GM21367 (cell line): ENCODE measurements at regions not wholly inside any gene's neighbourhood (a gene's known extent, or its start where the extent isn't known, plus 50 kb on each side); places are given as distances from the start of the nearest gene placed in this dataset.

Experiments
- ATAC-seq: cut with Tn5 transposase; IDR thresholded peaks from one replicate; pipeline ENCODE4 v1.9.1; 2021; ENCODE audit not compliant: unreplicated experiment

- ATAC-seq = no peak
Observed at GRCh38 chr6:98514796-98515195, 319.6 kb upstream of the POU3F2 start.

GRCh38 chr6:98516206-98516605 lies 318.2 kb upstream of the POU3F2 start:
- ATAC-seq = no peak

- no peak for ATAC-seq
Observed at GRCh38 chr6:98516866-98517265, 317.5 kb upstream of the POU3F2 start.

GRCh38 chr6:98525860-98526259 lies 308.5 kb upstream of the POU3F2 start:
- ATAC-seq = no peak

GRCh38 chr6:98526465-98526864 lies 307.9 kb upstream of the POU3F2 start:
- ATAC-seq = no peak

GRCh38 chr6:98529364-98529763 lies 305.0 kb upstream of the POU3F2 start:
- no peak for ATAC-seq

- no peak for ATAC-seq
Observed at GRCh38 chr6:98530732-98531131, 303.6 kb upstream of the POU3F2 start.

GRCh38 chr6:98532004-98532403 lies 302.4 kb upstream of the POU3F2 start:
- ATAC-seq = no peak

GRCh38 chr6:98539741-98540140 lies 294.6 kb upstream of the POU3F2 start:
- peak; percentile 75 for ATAC-seq

GRCh38 chr6:98546376-98546775 lies 288.0 kb upstream of the POU3F2 start:
- no peak for ATAC-seq

GRCh38 chr6:98547151-98547550 lies 287.2 kb upstream of the POU3F2 start:
- ATAC-seq = no peak

GRCh38 chr6:98547634-98548033 lies 286.7 kb upstream of the POU3F2 start:
- ATAC-seq = no peak

GRCh38 chr6:98548301-98548700 lies 286.1 kb upstream of the POU3F2 start:
- ATAC-seq = no peak

- ATAC-seq = no peak
Observed at GRCh38 chr6:98560418-98560817, 274.0 kb upstream of the POU3F2 start.

- ATAC-seq = no peak
Observed at GRCh38 chr6:98560841-98561240, 273.5 kb upstream of the POU3F2 start.

GRCh38 chr6:98566126-98566525 lies 268.2 kb upstream of the POU3F2 start:
- no peak for ATAC-seq

GRCh38 chr6:98572579-98572978 lies 261.8 kb upstream of the POU3F2 start:
- ATAC-seq = no peak

GRCh38 chr6:98574984-98575383 lies 259.4 kb upstream of the POU3F2 start:
- ATAC-seq = no peak

- ATAC-seq = no peak
Observed at GRCh38 chr6:98576791-98577190, 257.6 kb upstream of the POU3F2 start.

- ATAC-seq = no peak
Observed at GRCh38 chr6:98578016-98578415, 256.4 kb upstream of the POU3F2 start.

- no peak for ATAC-seq
Observed at GRCh38 chr6:98579079-98579478, 255.3 kb upstream of the POU3F2 start.

- ATAC-seq = no peak
Observed at GRCh38 chr6:98579941-98580340, 254.4 kb upstream of the POU3F2 start.

- ATAC-seq = no peak
Observed at GRCh38 chr6:98581705-98582104, 252.7 kb upstream of the POU3F2 start.

GRCh38 chr6:98583506-98583905 lies 250.9 kb upstream of the POU3F2 start:
- no peak for ATAC-seq
